KBM-7 (cell line): ENCODE measurements at regions not wholly inside any gene's neighbourhood (a gene's known extent, or its start where the extent isn't known, plus 50 kb on each side); places are given as distances from the start of the nearest gene placed in this dataset.
"Not testable (repeated sequence)": the region's sequence is repeated elsewhere in the genome, so short reads cannot be mapped to it uniquely, and the experiment has no call there.

Experiments
- DNase-seq: peaks from one replicate; pipeline ENCODE4 v3.0.0-alpha.2; 2015
- in situ Hi-C: fragments of 300-500 bp; cut with MboI; formaldehyde crosslinking; loops from 2 replicates; pipeline ENCODE4 v1.14.3; 2020; ENCODE audit warnings: low sequenced_read_pairs, low pct_unique_long_range_greater_than_20kb, mixed read lengths

- in situ Hi-C loops: no loop called here
- DNase-seq: peak; percentile 69
Observed at GRCh38 chr7:73960548-73960947, 67.4 kb upstream of the ELN start.

- DNase-seq, in situ Hi-C loops: not testable (repeated sequence)
Observed at GRCh38 chr7:73961991-73962390, 66.0 kb upstream of the ELN start.

GRCh38 chr7:73963252-73963822 lies 64.6 kb upstream of the ELN start:
- in situ Hi-C loops: no loop called here
- no peak for DNase-seq

GRCh38 chr7:73964786-73965185 lies 63.2 kb upstream of the ELN start:
- in situ Hi-C loops: no loop called here
- no peak for DNase-seq

GRCh38 chr7:73966062-73966940 lies 61.7 kb upstream of the ELN start:
- in situ Hi-C loops: no loop called here
- no peak for DNase-seq

GRCh38 chr7:73966941-73967831 lies 60.8 kb upstream of the ELN start:
- no peak for DNase-seq
- in situ Hi-C loops: no loop called here

GRCh38 chr7:73967832-73968290 lies 60.1 kb upstream of the ELN start:
- no peak for DNase-seq
- in situ Hi-C loops: no loop called here

GRCh38 chr7:73968487-73968886 lies 59.5 kb upstream of the ELN start:
- in situ Hi-C loops: no loop called here

GRCh38 chr7:73969991-73970390 lies 58.0 kb upstream of the ELN start:
- DNase-seq: no peak
- in situ Hi-C loops: no loop called here

More at GRCh38 chr7:73968487-73968886, 59.5 kb upstream of the ELN start:
- DNase-seq: no peak

GRCh38 chr7:73970801-73971229 lies 57.2 kb upstream of the ELN start:
- DNase-seq: no peak
- in situ Hi-C loops: no loop called here

- DNase-seq: no peak
- in situ Hi-C loops: no loop called here
Observed at GRCh38 chr7:73971322-73971703, 56.7 kb upstream of the ELN start.

GRCh38 chr7:73971704-73972341 lies 56.1 kb upstream of the ELN start:
- in situ Hi-C loops: no loop called here
- no peak for DNase-seq

- DNase-seq: no peak
- in situ Hi-C loops: no loop called here
Observed at GRCh38 chr7:73972614-73973013, 55.4 kb upstream of the ELN start.

- in situ Hi-C loops: no loop called here
Observed at GRCh38 chr7:73973091-73973490, 54.9 kb upstream of the ELN start.

GRCh38 chr7:73974101-73974947 lies 53.6 kb upstream of the ELN start:
- in situ Hi-C loops: no loop called here
- no peak for DNase-seq

More at GRCh38 chr7:73973091-73973490, 54.9 kb upstream of the ELN start:
- no peak for DNase-seq

GRCh38 chr7:73974948-73975926 lies 52.7 kb upstream of the ELN start:
- in situ Hi-C loops: no loop called here
- DNase-seq: no peak
